ENCODE measurements at regions not wholly inside any gene's neighbourhood (a gene's known extent, or its start where the extent isn't known, plus 50 kb on each side); places are given as distances from the start of the nearest gene placed in this dataset.

GRCh38 chr19:29074579-29074978 lies 138.4 kb downstream of the UQCRFS1 start:
- no peaks in the 10 kb centered on the region for H3K9me3 ChIP-seq
- no peaks in the 10 kb centered on the region for H3K27me3 ChIP-seq (replicated peaks in 1 of 2; ENCODE audit: control insufficient read depth in 2 of 2, extremely low read depth in 1 of 2, insufficient read depth in 2 of 2, low read length in 1 of 2)
- no peaks in the 10 kb centered on the region for H3K36me3 Mint-ChIP-seq
- H3K27ac ChIP-seq (ENCODE audit: low read length): no peak overlapping the region
- POLR2A ChIA-PET: no interaction called here
- H3K9me3 Mint-ChIP-seq: no peaks in the 10 kb centered on the region
- ATAC-seq (replicated peaks in 1 of 4) (no peak), DNase-seq (no peak)
- no CpG with 5 or more reads among the region's 5 CpGs for whole genome bisulfite sequencing (ENCODE audit: insufficient coverage)
- no peaks in the 10 kb centered on the region for H3K4me1 Mint-ChIP-seq
- no peak overlapping the region for H3K4me3 ChIP-seq (ENCODE audit: control insufficient read depth in 1 of 2, extremely low read depth in 1 of 2, low read length in 1 of 2)
- H3K27ac Mint-ChIP-seq: no peak overlapping the region
- H3K4me1 ChIP-seq (ENCODE audit: control insufficient read depth in 1 of 2, extremely low read depth in 1 of 2, insufficient read depth in 2 of 2, low read length in 2 of 2): no peaks in the 10 kb centered on the region
- CTCF ChIA-PET: no interaction called here
- no peaks in the 10 kb centered on the region for H3K27me3 Mint-ChIP-seq
- no peaks in the 10 kb centered on the region for H3K36me3 ChIP-seq (ENCODE audit: control insufficient read depth in 2 of 2, extremely low read depth in 1 of 2, insufficient read depth in 1 of 2, low read length in 1 of 2)
- no peak overlapping the region for H3K4me3 Mint-ChIP-seq

GRCh38 chr19:29067831-29068230 lies 145.1 kb downstream of the UQCRFS1 start:
- Histone ChIP-seq H3K9me3 (no peaks in the 10 kb centered on the region), H3K27me3 (replicated peaks in 1 of 2; ENCODE audit: control insufficient read depth in 2 of 2, extremely low read depth in 1 of 2, insufficient read depth in 2 of 2, low read length in 1 of 2) (peaks cover 0 to 4% of the 10 kb centered on the region in 2 experiments), H3K4me3 (ENCODE audit: control insufficient read depth in 1 of 2, extremely low read depth in 1 of 2, low read length in 1 of 2) (no peak overlapping the region), H3K4me1 (ENCODE audit: control insufficient read depth in 1 of 2, extremely low read depth in 1 of 2, insufficient read depth in 2 of 2, low read length in 2 of 2) (no peaks in the 10 kb centered on the region), H3K36me3 (ENCODE audit: control insufficient read depth in 2 of 2, extremely low read depth in 1 of 2, insufficient read depth in 1 of 2, low read length in 1 of 2) (no peaks in the 10 kb centered on the region), H3K27ac (ENCODE audit: low read length) (no peak overlapping the region)
- no peak for ATAC-seq (replicated peaks in 1 of 4)
- Mint-ChIP-seq H3K36me3 (no peaks in the 10 kb centered on the region), H3K27ac (no peak overlapping the region), H3K4me1 (no peaks in the 10 kb centered on the region), H3K9me3 (peaks cover 5 to 7% (median 6%) of the 10 kb centered on the region in 3 donors), H3K4me3 (no peak overlapping the region), H3K27me3 (peaks cover 4 to 12% of the 10 kb centered on the region in 2 donors)
- CTCF ChIA-PET: no interaction called here
- DNase-seq: no peak
- POLR2A ChIA-PET: interaction anchor here in 1 of 2 donors (0.6 kb wide), 1 partner anchor 49 kb away, joined by 5 read pairs; no protein-coding TSS in a partner anchor
- WGBS (ENCODE audit: insufficient coverage): 50% methylated on average over 1 of the region's 2 CpGs

DNA sequence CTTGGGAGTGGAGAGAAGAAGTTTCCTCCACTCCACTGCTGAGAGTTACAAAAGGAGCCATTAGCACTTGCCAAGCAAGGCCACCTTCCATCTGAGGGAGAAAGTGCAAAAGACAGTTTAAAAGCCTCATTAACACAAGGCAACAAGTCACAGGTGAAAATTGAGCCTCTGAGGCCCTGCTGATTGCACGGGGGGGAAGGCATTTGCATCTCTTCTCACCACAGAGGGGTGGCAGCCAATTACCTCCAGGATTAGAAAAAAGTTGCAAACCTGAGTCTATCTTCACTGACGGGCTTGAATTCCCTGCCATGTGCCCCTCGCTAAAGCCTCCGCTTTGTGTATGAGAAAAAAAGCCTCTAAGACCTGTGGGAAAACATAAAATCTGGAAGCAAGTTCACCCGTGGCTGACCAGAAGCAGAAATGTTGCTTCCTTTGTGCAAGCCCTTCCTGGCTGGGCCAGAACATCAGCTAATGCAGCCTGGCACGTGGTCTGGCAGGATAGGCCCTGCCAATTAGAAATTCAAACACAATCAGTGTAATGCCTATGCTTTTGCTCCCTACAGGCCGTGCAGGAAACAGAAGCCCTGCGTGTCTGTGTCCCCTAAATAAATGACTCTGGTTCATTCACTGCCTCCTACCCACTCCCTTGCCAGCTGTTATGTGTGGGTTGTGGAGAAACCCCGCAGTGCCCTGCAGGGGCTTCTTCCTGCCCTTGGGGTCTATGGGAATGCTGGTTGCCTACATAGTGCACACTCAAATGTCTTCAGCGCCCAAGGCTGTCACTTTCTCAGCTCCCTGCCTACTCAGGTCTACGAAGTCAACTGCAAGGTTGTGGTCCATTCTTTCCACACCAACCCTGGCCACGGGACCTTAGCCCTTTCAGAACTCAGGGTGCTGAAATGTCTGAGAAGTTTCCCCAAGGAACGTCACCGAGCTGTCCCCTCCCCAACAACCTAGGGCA lies 150.2 kb downstream of the UQCRFS1 start:
- Mint-ChIP-seq H3K4me3 (no peak overlapping the region), H3K36me3 (no peaks in the 10 kb centered on the region), H3K9me3 (peaks cover 5 to 7% (median 6%) of the 10 kb centered on the region in 3 donors), H3K27me3 (peaks cover 8 to 16% of the 10 kb centered on the region in 2 donors), H3K27ac (no peak overlapping the region), H3K4me1 (no peaks in the 10 kb centered on the region)
- CTCF ChIA-PET: no interaction called here
- DNase-seq: no peak
- 33% methylated on average over 8 of the region's 14 CpGs for WGBS (ENCODE audit: insufficient coverage)
- Histone ChIP-seq H3K4me3 (ENCODE audit: control insufficient read depth in 1 of 2, extremely low read depth in 1 of 2, low read length in 1 of 2) (no peak overlapping the region), H3K36me3 (ENCODE audit: control insufficient read depth in 2 of 2, extremely low read depth in 1 of 2, insufficient read depth in 1 of 2, low read length in 1 of 2) (no peaks in the 10 kb centered on the region), H3K9me3 (no peaks in the 10 kb centered on the region), H3K27ac (ENCODE audit: low read length) (no peak overlapping the region), H3K4me1 (ENCODE audit: control insufficient read depth in 1 of 2, extremely low read depth in 1 of 2, insufficient read depth in 2 of 2, low read length in 2 of 2) (no peaks in the 10 kb centered on the region), H3K27me3 (replicated peaks in 1 of 2; ENCODE audit: control insufficient read depth in 2 of 2, extremely low read depth in 1 of 2, insufficient read depth in 2 of 2, low read length in 1 of 2) (peaks cover 0 to 18% of the 10 kb centered on the region in 2 experiments)
- POLR2A ChIA-PET: no interaction called here
- ATAC-seq (replicated peaks in 1 of 4): no peak

DNA sequence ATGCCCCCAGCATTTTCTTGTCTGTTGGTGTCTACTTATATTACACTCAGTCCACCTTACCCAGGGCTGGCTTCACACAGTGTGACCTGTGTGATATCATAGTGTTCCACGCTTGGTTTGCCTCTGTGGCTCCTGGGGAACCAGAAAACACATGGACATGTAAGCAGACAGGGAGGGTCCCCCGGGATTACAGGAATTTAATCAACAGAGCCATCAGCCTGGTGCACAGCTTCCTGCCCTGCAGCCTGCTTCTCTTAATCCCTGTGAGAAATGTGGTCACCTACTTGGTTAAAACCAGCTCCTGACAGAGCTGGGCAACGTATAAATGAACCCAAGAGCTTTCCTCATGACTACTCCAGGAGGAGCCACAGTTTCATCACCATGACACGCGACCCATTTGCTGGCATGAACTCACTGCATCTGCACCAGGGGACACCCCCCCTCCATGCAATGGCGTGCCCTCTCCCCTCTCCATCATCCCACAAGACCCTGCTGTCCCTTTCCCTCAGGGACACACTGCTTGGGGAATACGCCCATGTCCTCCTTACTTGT lies 152.1 kb downstream of the UQCRFS1 start:
- Histone ChIP-seq H3K4me3 (ENCODE audit: control insufficient read depth in 1 of 2, extremely low read depth in 1 of 2, low read length in 1 of 2) (no peak overlapping the region), H3K36me3 (ENCODE audit: control insufficient read depth in 2 of 2, extremely low read depth in 1 of 2, insufficient read depth in 1 of 2, low read length in 1 of 2) (no peaks in the 10 kb centered on the region), H3K27me3 (replicated peaks in 1 of 2; ENCODE audit: control insufficient read depth in 2 of 2, extremely low read depth in 1 of 2, insufficient read depth in 2 of 2, low read length in 1 of 2) (peaks cover 0 to 20% of the 10 kb centered on the region in 2 experiments), H3K4me1 (ENCODE audit: control insufficient read depth in 1 of 2, extremely low read depth in 1 of 2, insufficient read depth in 2 of 2, low read length in 2 of 2) (no peaks in the 10 kb centered on the region), H3K27ac (ENCODE audit: low read length) (no peak overlapping the region), H3K9me3 (no peaks in the 10 kb centered on the region)
- ChIA-PET POLR2A (no interaction called here), CTCF (no interaction called here)
- no peak for ATAC-seq (replicated peaks in 1 of 4)
- H3K4me3 Mint-ChIP-seq: no peak overlapping the region
- H3K4me1 Mint-ChIP-seq: no peaks in the 10 kb centered on the region
- DNase-seq: no peak
- WGBS (ENCODE audit: insufficient coverage): 51% methylated on average over 7 of the region's 7 CpGs
- no peak overlapping the region for H3K27ac Mint-ChIP-seq
- no peaks in the 10 kb centered on the region for H3K36me3 Mint-ChIP-seq
- H3K27me3 Mint-ChIP-seq: peaks cover 8 to 16% of the 10 kb centered on the region in 2 donors
- no peaks in the 10 kb centered on the region for H3K9me3 Mint-ChIP-seq

DNA sequence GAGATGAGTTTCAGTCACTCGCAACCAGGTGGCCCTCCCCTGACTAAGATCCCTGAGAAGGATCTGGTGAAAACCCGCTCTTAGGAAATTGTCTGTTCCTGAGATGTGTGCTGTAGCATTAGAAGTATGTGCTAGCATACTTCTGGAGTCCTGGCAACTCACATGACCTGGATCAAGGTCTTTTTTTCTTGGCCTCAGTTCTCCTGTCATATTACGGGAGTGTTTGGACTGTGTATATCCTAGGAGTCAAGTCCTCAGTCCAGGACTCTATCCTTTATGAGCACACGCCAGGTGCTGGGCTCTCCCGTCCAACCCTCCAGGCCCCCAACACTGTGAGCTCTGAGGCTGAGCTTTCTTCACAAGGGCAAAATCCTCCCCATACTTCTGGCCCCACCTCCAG lies 156.4 kb downstream of the UQCRFS1 start:
- no peak overlapping the region for H3K4me3 ChIP-seq (ENCODE audit: control insufficient read depth in 1 of 2, extremely low read depth in 1 of 2, low read length in 1 of 2)
- H3K9me3 Mint-ChIP-seq: peaks cover 0 to 5% (median 4%) of the 10 kb centered on the region in 3 donors
- WGBS (ENCODE audit: insufficient coverage): no CpG with 5 or more reads among the region's 5 CpGs
- CTCF ChIA-PET: no interaction called here
- H3K9me3 ChIP-seq: no peaks in the 10 kb centered on the region
- no peak overlapping the region for H3K27ac ChIP-seq (ENCODE audit: low read length)
- DNase-seq (no peak), ATAC-seq (replicated peaks in 1 of 4) (no peak)
- H3K27ac Mint-ChIP-seq: no peak overlapping the region
- H3K4me1 Mint-ChIP-seq: no peaks in the 10 kb centered on the region
- H3K27me3 ChIP-seq (replicated peaks in 1 of 2; ENCODE audit: control insufficient read depth in 2 of 2, extremely low read depth in 1 of 2, insufficient read depth in 2 of 2, low read length in 1 of 2): peaks cover 0 to 17% of the 10 kb centered on the region in 2 experiments
- POLR2A ChIA-PET: no interaction called here
- H3K27me3 Mint-ChIP-seq: peaks cover 3 to 8% of the 10 kb centered on the region in 2 donors
- H3K36me3 ChIP-seq (ENCODE audit: control insufficient read depth in 2 of 2, extremely low read depth in 1 of 2, insufficient read depth in 1 of 2, low read length in 1 of 2): no peaks in the 10 kb centered on the region
- no peak overlapping the region for H3K4me3 Mint-ChIP-seq
- H3K4me1 ChIP-seq (ENCODE audit: control insufficient read depth in 1 of 2, extremely low read depth in 1 of 2, insufficient read depth in 2 of 2, low read length in 2 of 2): no peaks in the 10 kb centered on the region
- H3K36me3 Mint-ChIP-seq: no peaks in the 10 kb centered on the region

DNA sequence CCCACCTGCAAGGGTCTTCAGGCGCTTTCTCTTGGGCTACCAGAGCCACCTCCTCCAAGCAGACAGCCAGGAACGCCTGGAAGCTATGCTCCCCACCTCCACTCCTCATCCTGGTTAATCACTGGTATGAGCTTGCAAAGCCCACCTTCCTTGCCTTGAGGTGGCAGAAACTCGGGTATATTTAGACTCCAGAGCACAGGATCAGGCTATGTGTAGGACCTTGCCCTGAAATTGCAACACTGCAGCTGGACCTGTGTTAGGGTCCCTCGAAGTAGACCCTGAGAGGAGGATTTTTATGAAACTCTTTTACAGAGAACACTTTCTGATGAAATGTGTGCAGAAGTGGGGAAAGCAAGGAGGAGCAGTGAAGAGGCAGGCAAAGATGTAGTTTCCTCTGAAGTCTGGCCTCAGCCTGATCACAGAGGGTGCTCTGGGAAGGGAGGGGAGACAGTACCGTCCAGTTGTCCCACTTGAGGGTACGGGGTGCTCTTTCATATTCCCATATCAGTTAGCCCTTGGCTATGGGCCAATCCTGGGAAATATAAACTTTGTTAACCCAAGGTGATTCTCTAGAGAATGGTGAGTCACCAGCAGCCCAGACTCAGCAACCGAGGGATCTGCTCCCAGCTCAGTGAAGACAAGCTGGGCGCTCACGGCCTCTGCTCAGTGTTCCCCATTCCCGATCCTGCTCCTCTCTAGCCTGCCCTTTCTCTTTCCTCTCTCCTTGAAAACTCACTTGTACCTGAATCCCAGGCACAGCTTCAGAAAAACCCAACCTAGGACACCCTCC lies 157.9 kb downstream of the UQCRFS1 start:
- Mint-ChIP-seq H3K36me3 (no peaks in the 10 kb centered on the region), H3K9me3 (peaks cover 0 to 5% (median 4%) of the 10 kb centered on the region in 3 donors), H3K27me3 (peaks cover 0 to 4% of the 10 kb centered on the region in 2 donors), H3K4me3 (no peak overlapping the region), H3K4me1 (no peaks in the 10 kb centered on the region), H3K27ac (no peak overlapping the region)
- no peak overlapping the region for H3K4me3 ChIP-seq (ENCODE audit: control insufficient read depth in 1 of 2, extremely low read depth in 1 of 2, low read length in 1 of 2)
- no peak overlapping the region for H3K27ac ChIP-seq (ENCODE audit: low read length)
- peaks cover 0 to 14% of the 10 kb centered on the region in 2 experiments for H3K27me3 ChIP-seq (replicated peaks in 1 of 2; ENCODE audit: control insufficient read depth in 2 of 2, extremely low read depth in 1 of 2, insufficient read depth in 2 of 2, low read length in 1 of 2)
- no peak for ATAC-seq (replicated peaks in 1 of 4)
- H3K36me3 ChIP-seq (ENCODE audit: control insufficient read depth in 2 of 2, extremely low read depth in 1 of 2, insufficient read depth in 1 of 2, low read length in 1 of 2): no peaks in the 10 kb centered on the region
- 85% methylated on average over 5 of the region's 10 CpGs for WGBS (ENCODE audit: insufficient coverage)
- H3K9me3 ChIP-seq: no peaks in the 10 kb centered on the region
- DNase-seq: no peak
- POLR2A ChIA-PET: interaction anchor here in 1 of 2 donors (0.7 kb wide), 1 partner anchor 98 kb away, joined by 3 read pairs; no protein-coding TSS in a partner anchor
- H3K4me1 ChIP-seq (ENCODE audit: control insufficient read depth in 1 of 2, extremely low read depth in 1 of 2, insufficient read depth in 2 of 2, low read length in 2 of 2): no peaks in the 10 kb centered on the region
- CTCF ChIA-PET: no interaction called here
